ENCODE measurements at regions not wholly inside any gene's neighbourhood (a gene's known extent, or its start where the extent isn't known, plus 50 kb on each side); places are given as distances from the start of the nearest gene placed in this dataset.
"Not testable (repeated sequence)": the region's sequence is repeated elsewhere in the genome, so short reads cannot be mapped to it uniquely, and the experiment has no call there.

GRCh38 chr4:28105271-28105859 lies 1244.7 kb downstream of the STIM2 start:
- Histone ChIP-seq H2AFZ (no peak overlapping the region), H3K4me2 (ENCODE audit: unreplicated experiment) (no peak overlapping the region), H3K27ac (no peak overlapping the region), H3K4me1 (ENCODE audit: insufficient read depth) (no peaks in the 10 kb centered on the region), H3K9ac (no peak overlapping the region), H3K36me3 (ENCODE audit: low read depth) (no peaks in the 10 kb centered on the region), H3K9me3 (ENCODE audit: low read depth) (no peaks in the 10 kb centered on the region), H4K20me1 (ENCODE audit: insufficient read depth) (no peaks in the 10 kb centered on the region), H3K4me3 (no peak overlapping the region), H3K79me2 (ENCODE audit: insufficient read depth) (no peaks in the 10 kb centered on the region), H3F3A (ENCODE audit: insufficient read depth) (no peaks in the 10 kb centered on the region), H3K27me3 (replicated peaks; ENCODE audit: insufficient read depth) (no peaks in the 10 kb centered on the region), H3K9me2 (ENCODE audit: insufficient read depth) (no peaks in the 10 kb centered on the region)
- DNase-seq: no peak
- WGBS, 2 experiments (ENCODE audit: low coverage in 1 of 2, low lambda C conversion rate in 2 of 2, missing lambda C conversion rate in 2 of 2): 26 to 31% methylated on average over 2 of the region's 2 CpGs
- TF ChIP-seq EZH2 (IDR thresholded peaks at IDR 0.05; ENCODE audit: insufficient read depth, poor library complexity, severe bottlenecking): no peak
- TF ChIP-seq EZH2phosphoT487 (IDR thresholded peaks at IDR 0.05; ENCODE audit: insufficient read depth, low read depth): no peak
- in situ Hi-C loops (cut with MboI): no loop called here

GRCh38 chr4:28106155-28106554 lies 1245.5 kb downstream of the STIM2 start:
- Histone ChIP-seq H3K27me3 (replicated peaks; ENCODE audit: insufficient read depth) (no peaks in the 10 kb centered on the region), H4K20me1 (ENCODE audit: insufficient read depth) (no peaks in the 10 kb centered on the region), H3K9me2 (ENCODE audit: insufficient read depth) (no peaks in the 10 kb centered on the region), H2AFZ (no peak overlapping the region), H3K9me3 (ENCODE audit: low read depth) (no peaks in the 10 kb centered on the region), H3K27ac (no peak overlapping the region), H3K4me2 (ENCODE audit: unreplicated experiment) (no peak overlapping the region), H3K36me3 (ENCODE audit: low read depth) (no peaks in the 10 kb centered on the region), H3K9ac (no peak overlapping the region), H3F3A (ENCODE audit: insufficient read depth) (no peaks in the 10 kb centered on the region), H3K79me2 (ENCODE audit: insufficient read depth) (no peaks in the 10 kb centered on the region), H3K4me1 (ENCODE audit: insufficient read depth) (no peaks in the 10 kb centered on the region), H3K4me3 (no peak overlapping the region)
- TF ChIP-seq EZH2 (IDR thresholded peaks at IDR 0.05; ENCODE audit: insufficient read depth, poor library complexity, severe bottlenecking): no peak
- TF ChIP-seq EZH2phosphoT487 (IDR thresholded peaks at IDR 0.05; ENCODE audit: insufficient read depth, low read depth): no peak
- WGBS, 2 experiments (ENCODE audit: low coverage in 1 of 2, low lambda C conversion rate in 2 of 2, missing lambda C conversion rate in 2 of 2): 8 to 21% methylated on average over 1 of the region's 1 CpG
- in situ Hi-C loops (cut with MboI): no loop called here
- DNase-seq: no peak

DNA sequence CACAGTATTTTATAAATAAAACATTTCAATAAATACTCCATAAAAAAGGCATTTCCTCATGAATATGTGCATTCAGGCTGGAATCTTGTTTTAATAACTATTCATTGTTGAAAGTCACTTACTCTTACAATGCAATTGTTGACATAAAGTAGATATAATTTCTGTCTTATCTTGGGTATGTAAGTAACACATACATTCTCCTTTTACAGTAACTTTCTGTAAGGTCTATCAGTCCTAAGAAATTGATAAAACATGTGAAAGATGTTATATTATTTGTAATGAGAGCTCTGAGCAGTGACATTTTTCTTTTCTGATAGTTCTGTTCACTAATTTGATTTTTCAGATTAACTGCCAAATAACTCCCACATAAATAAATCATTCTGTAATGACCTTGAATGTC lies 1249.2 kb downstream of the STIM2 start:
- Histone ChIP-seq H3K4me3 (no peak overlapping the region), H3K79me2 (ENCODE audit: insufficient read depth) (no peaks in the 10 kb centered on the region), H3K4me2 (ENCODE audit: unreplicated experiment) (no peak overlapping the region), H2AFZ (no peak overlapping the region), H3K9me2 (ENCODE audit: insufficient read depth) (no peaks in the 10 kb centered on the region), H3K27me3 (replicated peaks; ENCODE audit: insufficient read depth) (no peaks in the 10 kb centered on the region), H3K9ac (no peak overlapping the region), H3K4me1 (ENCODE audit: insufficient read depth) (no peaks in the 10 kb centered on the region), H4K20me1 (ENCODE audit: insufficient read depth) (no peaks in the 10 kb centered on the region), H3K9me3 (ENCODE audit: low read depth) (no peaks in the 10 kb centered on the region), H3F3A (ENCODE audit: insufficient read depth) (no peaks in the 10 kb centered on the region), H3K36me3 (ENCODE audit: low read depth) (no peaks in the 10 kb centered on the region), H3K27ac (no peak overlapping the region)
- no peak for DNase-seq
- in situ Hi-C loops (cut with MboI): no loop called here
- no peak for TF ChIP-seq EZH2phosphoT487 (IDR thresholded peaks at IDR 0.05; ENCODE audit: insufficient read depth, low read depth)
- TF ChIP-seq EZH2 (IDR thresholded peaks at IDR 0.05; ENCODE audit: insufficient read depth, poor library complexity, severe bottlenecking): no peak

DNA sequence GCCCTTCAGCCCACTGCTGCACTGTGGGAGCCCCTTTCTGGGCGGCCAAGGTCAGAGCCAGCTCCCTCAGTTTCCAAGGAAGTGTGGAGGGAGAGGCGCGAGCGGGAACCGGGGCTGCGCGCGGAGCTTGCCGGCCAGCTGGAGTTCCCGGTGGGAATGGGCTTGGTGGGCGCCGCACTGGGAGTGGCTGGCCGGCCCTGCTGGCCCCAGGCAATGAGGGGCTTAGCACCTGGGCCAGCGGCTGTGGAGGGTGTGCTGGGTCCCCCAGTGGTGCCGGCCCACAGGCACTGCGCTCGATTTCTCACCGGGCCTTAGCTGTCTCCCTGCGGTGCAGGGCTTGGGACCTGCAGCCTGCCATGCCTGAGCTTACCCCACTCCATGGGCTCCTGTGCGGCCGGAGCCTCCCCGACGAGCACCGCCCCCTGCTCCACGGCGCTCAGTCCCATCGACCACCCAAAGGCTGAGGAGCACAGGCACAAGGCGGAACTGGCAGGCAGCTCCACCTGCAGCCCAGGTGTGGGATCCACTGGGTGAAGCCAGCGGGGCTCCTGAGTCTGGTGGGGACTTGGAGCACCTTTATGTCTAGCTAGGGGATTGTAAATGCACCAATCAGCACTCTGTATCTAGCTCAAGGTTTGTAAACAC lies 1252.2 kb downstream of the STIM2 start:
- H2AFZ ChIP-seq; H3K9me3 ChIP-seq (ENCODE audit: low read depth); H3K27ac ChIP-seq; in situ Hi-C loops (cut with MboI); H4K20me1 ChIP-seq (ENCODE audit: insufficient read depth); H3F3A ChIP-seq (ENCODE audit: insufficient read depth); H3K79me2 ChIP-seq (ENCODE audit: insufficient read depth); H3K36me3 ChIP-seq (ENCODE audit: low read depth); H3K4me2 ChIP-seq (ENCODE audit: unreplicated experiment); H3K9me2 ChIP-seq (ENCODE audit: insufficient read depth); DNase-seq; H3K9ac ChIP-seq; H3K4me3 ChIP-seq; H3K4me1 ChIP-seq (ENCODE audit: insufficient read depth); H3K27me3 ChIP-seq (replicated peaks; ENCODE audit: insufficient read depth): not testable (repeated sequence)
- WGBS, 2 experiments (ENCODE audit: low coverage in 1 of 2, low lambda C conversion rate in 2 of 2, missing lambda C conversion rate in 2 of 2): 56 to 67% methylated on average over 18 to 28 of the region's 29 CpGs

DNA sequence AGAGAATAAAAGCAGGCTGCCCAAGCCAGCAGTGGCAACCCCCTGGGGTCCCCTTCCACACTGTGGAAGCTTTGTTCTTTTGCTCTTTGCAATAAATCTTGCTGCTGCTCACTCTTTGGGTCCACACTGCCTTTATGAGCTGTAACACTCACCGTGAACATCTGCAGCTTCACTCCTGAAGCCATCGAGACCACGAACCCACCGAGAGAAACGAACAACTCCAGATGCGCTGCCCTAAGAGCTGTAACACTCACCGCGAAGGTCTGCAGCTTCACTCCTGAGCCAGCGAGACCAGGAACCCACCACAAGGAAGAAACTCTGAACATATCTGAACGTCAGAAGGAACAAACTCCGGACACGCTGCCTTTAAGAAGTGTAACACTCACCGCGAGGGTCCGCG lies 1252.9 kb downstream of the STIM2 start:
- H3K36me3 ChIP-seq (ENCODE audit: low read depth); H4K20me1 ChIP-seq (ENCODE audit: insufficient read depth); H2AFZ ChIP-seq; DNase-seq; H3K9me3 ChIP-seq (ENCODE audit: low read depth); H3F3A ChIP-seq (ENCODE audit: insufficient read depth); in situ Hi-C loops (cut with MboI); H3K4me3 ChIP-seq; H3K27me3 ChIP-seq (replicated peaks; ENCODE audit: insufficient read depth); H3K4me2 ChIP-seq (ENCODE audit: unreplicated experiment); H3K4me1 ChIP-seq (ENCODE audit: insufficient read depth); H3K27ac ChIP-seq; H3K79me2 ChIP-seq (ENCODE audit: insufficient read depth); H3K9me2 ChIP-seq (ENCODE audit: insufficient read depth); H3K9ac ChIP-seq: not testable (repeated sequence)
- WGBS, 2 experiments (ENCODE audit: low coverage in 1 of 2, low lambda C conversion rate in 2 of 2, missing lambda C conversion rate in 2 of 2): 58 to 59% methylated on average over 16 of the region's 16 CpGs

DNA sequence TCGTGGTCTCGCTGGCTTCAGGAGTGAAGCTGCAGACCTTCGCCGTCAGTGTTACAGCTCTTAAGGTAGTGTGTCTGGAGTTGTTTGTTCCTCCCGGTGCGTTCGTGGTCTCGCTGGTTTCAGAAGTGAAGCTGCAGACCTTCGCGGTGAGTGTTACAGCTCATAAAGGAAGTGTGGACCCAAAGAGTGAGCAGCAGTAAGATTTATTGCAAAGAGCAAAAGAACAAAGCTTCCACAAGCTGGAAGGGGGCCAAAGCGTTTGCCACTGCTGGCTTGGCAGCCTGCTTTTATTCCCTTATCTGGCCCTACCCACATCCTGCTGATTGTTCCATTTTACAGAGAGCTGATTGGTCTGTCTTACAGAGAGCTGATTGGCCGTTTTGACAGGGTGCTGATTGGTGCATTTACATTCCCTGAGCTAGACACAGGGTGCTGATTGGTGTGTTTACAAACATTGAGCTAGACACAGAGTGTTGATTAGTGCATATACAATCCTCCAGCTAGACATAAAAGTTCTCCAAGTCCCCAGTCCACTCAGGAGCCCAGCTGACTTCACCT lies 1256.0 kb downstream of the STIM2 start:
- H3K79me2 ChIP-seq (ENCODE audit: insufficient read depth); in situ Hi-C loops (cut with MboI); H3K27me3 ChIP-seq (replicated peaks; ENCODE audit: insufficient read depth); H3K9me3 ChIP-seq (ENCODE audit: low read depth); H3K9ac ChIP-seq; H3K9me2 ChIP-seq (ENCODE audit: insufficient read depth); H3F3A ChIP-seq (ENCODE audit: insufficient read depth); DNase-seq; H3K4me3 ChIP-seq; H3K4me2 ChIP-seq (ENCODE audit: unreplicated experiment); H3K27ac ChIP-seq; H2AFZ ChIP-seq; H4K20me1 ChIP-seq (ENCODE audit: insufficient read depth); H3K36me3 ChIP-seq (ENCODE audit: low read depth); H3K4me1 ChIP-seq (ENCODE audit: insufficient read depth): not testable (repeated sequence)
- 61% methylated on average over 12 of the region's 12 CpGs for WGBS, 2 experiments (ENCODE audit: low coverage in 1 of 2, low lambda C conversion rate in 2 of 2, missing lambda C conversion rate in 2 of 2)
